RWPE1 (cell line): ENCODE measurements at regions not wholly inside any gene's neighbourhood (a gene's known extent, or its start where the extent isn't known, plus 50 kb on each side); places are given as distances from the start of the nearest gene placed in this dataset.

ENCODE experiments used
- CTCF ChIA-PET: fragments of 350-600 bp; sonication (Branson Sonifier 250); formaldehyde crosslinking; extraction: SDS; loops from one replicate; lab custom pipeline; 2021; lab: Yijun Ruan, JAX
- POLR2A ChIA-PET: fragments of 400-600 bp; formaldehyde crosslinking; extraction: SDS; loops from one replicate; lab custom pipeline; 2020; ENCODE audit warnings: antibody characterized with exemption; ENCODE audit not compliant: low non-redundant PET; lab: Yijun Ruan, JAX
- DNase-seq: peaks from one replicate; pipeline ENCODE4 v3.0.0; 2012; ENCODE audit warnings: low spot score
- H3K27ac ChIP-seq: fragments of 450-650 bp; 2 replicates; pipeline ENCODE4 v1.5.1; 2017
- CTCF ChIP-seq: fragments of 450-650 bp; conservative IDR thresholded peaks from 2 replicates; pipeline ENCODE4 v1.5.1; 2017; ENCODE audit warnings: low read depth, mild to moderate bottlenecking

DNA sequence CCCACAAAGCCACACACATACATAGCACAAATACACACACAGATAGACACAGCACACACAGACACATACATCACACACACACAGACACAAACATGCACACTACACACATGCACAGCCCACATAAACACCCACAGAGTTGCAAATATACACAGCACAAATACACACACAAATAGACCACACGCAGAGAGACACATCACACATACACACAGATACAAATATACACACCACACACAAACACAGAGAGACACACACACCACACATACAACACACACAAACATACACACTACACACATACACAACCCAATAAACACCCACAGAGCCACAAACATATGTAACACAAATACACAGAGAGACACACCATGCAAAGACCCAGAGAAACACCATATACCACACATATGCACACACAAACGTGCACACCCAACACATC lies 154.9 kb downstream of the GLUL start:
- ChIA-PET CTCF (no interaction called here), POLR2A (no interaction called here)
- TF ChIP-seq CTCF, result no peak
- H3K27ac ChIP-seq, result no peak overlapping the region
- no peak for DNase-seq

GRCh38 chr1:182235952-182236650 lies 155.5 kb downstream of the GLUL start:
- peak; percentile 51 for DNase-seq
- TF ChIP-seq CTCF, result no peak
- CTCF ChIA-PET, result interaction anchor here (0.5 to 0.6 kb wide), 2 partner anchors 85 to 337 kb away, joined by 3 to 4 read pairs; no protein-coding TSS in a partner anchor
- 0 out of 2 replicates have a peak overlapping the region, but pooled peaks have one; percentile 20 for H3K27ac ChIP-seq
- POLR2A ChIA-PET, result no interaction called here

- CTCF ChIA-PET, result interaction anchor here (0.5 to 0.6 kb wide), 2 partner anchors 85 to 337 kb away, joined by 3 to 4 read pairs; no protein-coding TSS in a partner anchor
- no peak overlapping the region for H3K27ac ChIP-seq
- POLR2A ChIA-PET, result no interaction called here
- no peak for DNase-seq
- TF ChIP-seq CTCF, result no peak
Observed at GRCh38 chr1:182235604-182235951, 156.0 kb downstream of the GLUL start.

DNA sequence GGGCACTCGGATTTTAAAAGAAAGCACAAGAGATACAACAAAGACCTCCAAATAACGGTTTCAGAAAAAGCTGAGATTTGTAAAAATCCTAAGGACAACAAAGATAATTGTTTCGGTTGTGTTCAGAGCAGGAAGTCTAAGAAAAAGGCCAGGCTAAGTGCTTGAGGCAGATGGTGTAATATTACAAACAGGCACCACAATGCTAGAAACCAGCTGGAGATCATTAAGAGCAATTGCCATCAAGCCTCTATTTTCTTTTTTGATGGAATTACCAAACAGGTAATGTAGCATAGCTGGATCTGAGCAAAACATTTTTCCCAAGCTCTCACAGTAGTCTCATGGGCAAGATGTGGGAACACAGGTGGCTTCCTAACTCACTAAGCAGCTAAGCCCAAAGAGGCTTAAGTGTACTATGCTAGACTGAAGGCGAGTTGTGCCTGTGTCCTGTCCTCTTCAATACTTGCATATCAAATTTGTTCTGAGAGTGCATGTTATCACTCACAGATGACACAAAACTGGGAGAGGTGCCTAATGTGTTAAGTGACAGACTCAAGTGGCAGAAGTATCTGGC lies 161.6 kb downstream of the GLUL start:
- CTCF ChIA-PET, result no interaction called here

DNA sequence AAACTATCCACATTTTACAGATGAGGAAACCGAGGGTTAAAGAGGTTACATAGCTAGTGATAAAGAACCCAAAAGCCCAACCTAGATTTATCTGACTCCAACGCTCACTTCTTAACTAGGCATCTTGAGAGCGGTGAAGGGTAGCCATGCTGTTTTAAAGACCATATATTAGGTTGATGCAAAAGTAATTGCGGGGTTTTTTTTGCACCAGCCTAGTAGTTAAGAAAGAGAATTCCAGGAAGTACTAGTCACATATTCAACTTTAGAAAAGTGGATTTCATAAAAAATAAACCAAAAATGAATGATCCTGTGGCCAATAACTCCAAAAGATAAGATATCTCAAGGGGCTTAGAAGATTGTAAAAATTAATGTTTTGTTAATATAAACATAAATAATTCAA lies 162.1 kb downstream of the GLUL start:
- no peak for DNase-seq
- H3K27ac ChIP-seq, result no peak overlapping the region
- TF ChIP-seq CTCF, result no peak
- ChIA-PET POLR2A (no interaction called here), CTCF (no interaction called here)

More for the DNA sequence above, 161.6 kb downstream of the GLUL start:
- H3K27ac ChIP-seq, result no peak overlapping the region
- no peak for DNase-seq
- no peak for TF ChIP-seq CTCF
- POLR2A ChIA-PET, result no interaction called here

DNA sequence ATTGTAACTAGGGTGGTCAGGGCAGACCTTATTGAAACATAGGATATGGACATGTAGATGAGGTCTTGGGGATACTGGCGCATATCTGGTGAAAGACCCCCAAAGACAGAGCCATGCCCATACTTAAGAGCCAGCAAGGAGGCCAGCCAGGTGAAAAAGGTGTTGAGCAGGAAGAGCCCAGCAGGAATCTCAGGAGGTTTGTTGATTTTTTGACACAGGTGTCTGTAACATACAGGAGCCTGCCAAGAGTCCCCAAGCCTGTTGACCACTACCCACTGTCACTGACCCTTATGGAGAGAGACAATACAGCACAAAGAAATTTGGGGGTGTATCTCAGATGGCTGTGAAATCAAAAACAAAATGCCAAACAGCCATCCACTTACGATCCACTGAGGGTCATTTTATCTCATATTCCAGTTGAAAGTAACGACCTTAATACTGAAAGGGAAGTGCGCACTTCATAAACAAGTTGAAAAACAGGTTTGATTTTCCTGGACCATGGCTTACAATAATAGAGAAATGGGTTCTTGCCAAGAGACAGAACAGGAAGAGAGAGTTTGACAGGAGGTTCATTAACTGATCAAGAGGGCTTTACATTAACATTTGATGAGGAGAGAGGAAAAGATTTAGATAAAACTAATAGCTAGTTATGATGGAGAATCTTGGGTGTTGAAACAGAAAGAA lies 163.6 kb downstream of the GLUL start:
- POLR2A ChIA-PET, result no interaction called here
- no peak for TF ChIP-seq CTCF
- no peak overlapping the region for H3K27ac ChIP-seq
- CTCF ChIA-PET, result no interaction called here
- DNase-seq, result no peak
